Caco-2 (cell line): ENCODE measurements at regions not wholly inside any gene's neighbourhood (a gene's known extent, or its start where the extent isn't known, plus 50 kb on each side); places are given as distances from the start of the nearest gene placed in this dataset.

Source experiments
- BruUV-seq: library from RNA; stranded (reverse); fragments of 400-500 nt; replicated peaks from 2 replicates; lab custom pipeline; 2021; lab: Mats Ljungman, UMichigan
- CTCF ChIA-PET: fragments of 300-600 bp; sonication (Branson Sonifier 250); formaldehyde crosslinking; loops from one replicate; lab custom pipeline; 2022; ENCODE audit warnings: antibody characterized with exemption; lab: Charles Lee
- POLR2A ChIA-PET: fragments of 300-600 bp; sonication (Branson Sonifier 250); formaldehyde crosslinking; loops from one replicate; lab custom pipeline; 2022; ENCODE audit warnings: antibody characterized with exemption; lab: Charles Lee
- DNase-seq, 2 experiments: peaks; one replicate each; pipeline versions ENCODE4 v3.0.0 to v3.0.0-alpha.2; 2020 to 2022
- H3K27me3 ChIP-seq: replicated peaks from 2 replicates; pipeline ENCODE4 v1.6.0; 2011; ENCODE audit warnings: low read length; ENCODE audit not compliant: control insufficient read depth, insufficient read depth
- H3K36me3 ChIP-seq: 2 replicates; pipeline ENCODE4 v1.5.1; 2011; ENCODE audit warnings: low read length; ENCODE audit not compliant: control insufficient read depth, insufficient read depth
- H3K4me1 ChIP-seq: fragments of 250-450 bp; sonication (Bioruptor Pico); 2 replicates; pipeline ENCODE4 v1.5.1; 2020; ENCODE audit warnings: mild to moderate bottlenecking
- H3K4me3 ChIP-seq: 2 replicates; pipeline ENCODE4 v1.5.1; 2011; ENCODE audit warnings: low read depth, mild to moderate bottlenecking, control low read depth, low read length
- H3K9me3 ChIP-seq: fragments of 250-450 bp; sonication (Bioruptor Pico); 2 replicates; pipeline ENCODE4 v1.5.1; 2020; ENCODE audit warnings: mild to moderate bottlenecking, moderate library complexity
- H3K27ac Mint-ChIP-seq: one replicate; pipeline ENCODE4 v1.8.0; 2022; ENCODE audit warnings: mixed read lengths; ENCODE audit not compliant: unreplicated experiment
- H3K27me3 Mint-ChIP-seq: one replicate; pipeline ENCODE4 v1.8.0; 2022; ENCODE audit warnings: mixed read lengths; ENCODE audit not compliant: insufficient read depth, unreplicated experiment
- H3K36me3 Mint-ChIP-seq: one replicate; pipeline ENCODE4 v1.8.0; 2022; ENCODE audit warnings: mild to moderate bottlenecking, mixed read lengths; ENCODE audit not compliant: insufficient read depth, unreplicated experiment
- H3K4me1 Mint-ChIP-seq: one replicate; pipeline ENCODE4 v1.8.0; 2022; ENCODE audit warnings: low read depth, mixed read lengths; ENCODE audit not compliant: unreplicated experiment
- H3K4me3 Mint-ChIP-seq: one replicate; pipeline ENCODE4 v1.8.0; 2022; ENCODE audit warnings: mild to moderate bottlenecking, moderate library complexity, mixed read lengths; ENCODE audit not compliant: unreplicated experiment
- H3K9me3 Mint-ChIP-seq: one replicate; pipeline ENCODE4 v1.8.0; 2022; ENCODE audit warnings: mixed read lengths; ENCODE audit not compliant: unreplicated experiment
- intact Hi-C: fragments of 100-400 bp; cut with micrococcal nuclease; formaldehyde crosslinking; loops from one replicate; pipeline ENCODE4 v1.10.0; 2022; ENCODE audit not compliant: unreplicated experiment
- TF ChIP-seq, protein P1 (sequence below), 2 experiments: fragments of 200-600 bp in 1 of 2; IDR thresholded peaks; 1 replicate in 1 of 2; 2 replicates in 1 of 2; pipeline versions ENCODE4 v1.5.1 to v1.8.0; 2011 to 2022; ENCODE audit warnings: antibody characterized with exemption in 1 of 2, control low read depth in 1 of 2, inconsistent platforms in 1 of 2, low read depth in 1 of 2, low read length in 1 of 2, mild to moderate bottlenecking in 1 of 2, moderate library complexity in 1 of 2; ENCODE audit not compliant: insufficient read depth in 1 of 2, severe bottlenecking in 1 of 2, unreplicated experiment in 1 of 2

DNA sequence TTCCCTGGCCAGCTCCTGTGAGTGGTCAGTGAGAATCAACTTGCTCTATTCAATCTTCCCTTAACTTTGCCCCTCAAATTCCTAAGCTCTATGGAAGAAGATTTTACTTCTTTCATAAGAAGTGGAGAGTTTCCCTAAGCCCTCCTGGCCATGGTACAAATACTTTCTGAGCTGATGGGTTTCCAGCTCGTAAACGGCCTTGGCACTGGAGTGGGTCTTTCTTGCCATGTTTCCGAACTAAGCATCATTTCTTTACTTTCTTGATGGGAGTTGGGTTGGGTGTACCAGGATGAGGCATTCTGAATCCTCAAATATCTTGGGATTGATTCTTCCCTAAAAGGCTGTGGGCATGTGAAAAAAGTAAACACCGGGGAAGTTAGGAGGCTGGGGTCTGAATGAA lies 72.5 kb downstream of the ACKR3 start:
- no peak overlapping the region for H3K4me3 Mint-ChIP-seq
- H3K9me3 ChIP-seq = no peaks in the 10 kb centered on the region
- intact Hi-C loops = no loop called here
- no peak for DNase-seq
- TF ChIP-seq, protein P1, sequence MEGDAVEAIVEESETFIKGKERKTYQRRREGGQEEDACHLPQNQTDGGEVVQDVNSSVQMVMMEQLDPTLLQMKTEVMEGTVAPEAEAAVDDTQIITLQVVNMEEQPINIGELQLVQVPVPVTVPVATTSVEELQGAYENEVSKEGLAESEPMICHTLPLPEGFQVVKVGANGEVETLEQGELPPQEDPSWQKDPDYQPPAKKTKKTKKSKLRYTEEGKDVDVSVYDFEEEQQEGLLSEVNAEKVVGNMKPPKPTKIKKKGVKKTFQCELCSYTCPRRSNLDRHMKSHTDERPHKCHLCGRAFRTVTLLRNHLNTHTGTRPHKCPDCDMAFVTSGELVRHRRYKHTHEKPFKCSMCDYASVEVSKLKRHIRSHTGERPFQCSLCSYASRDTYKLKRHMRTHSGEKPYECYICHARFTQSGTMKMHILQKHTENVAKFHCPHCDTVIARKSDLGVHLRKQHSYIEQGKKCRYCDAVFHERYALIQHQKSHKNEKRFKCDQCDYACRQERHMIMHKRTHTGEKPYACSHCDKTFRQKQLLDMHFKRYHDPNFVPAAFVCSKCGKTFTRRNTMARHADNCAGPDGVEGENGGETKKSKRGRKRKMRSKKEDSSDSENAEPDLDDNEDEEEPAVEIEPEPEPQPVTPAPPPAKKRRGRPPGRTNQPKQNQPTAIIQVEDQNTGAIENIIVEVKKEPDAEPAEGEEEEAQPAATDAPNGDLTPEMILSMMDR (IDR thresholded peaks at IDR 0.05; ENCODE audit: insufficient read depth in 1 of 2, low read depth in 1 of 2, low read length in 1 of 2, severe bottlenecking in 1 of 2, unreplicated experiment in 1 of 2) = no peak
- H3K27ac Mint-ChIP-seq = no peak overlapping the region
- H3K4me3 ChIP-seq = no peak overlapping the region
- H3K4me1 ChIP-seq = no peaks in the 10 kb centered on the region
- no peaks in the 10 kb centered on the region for H3K27me3 ChIP-seq
- no peaks in the 10 kb centered on the region for H3K4me1 Mint-ChIP-seq
- ChIA-PET CTCF (no interaction called here), POLR2A (no interaction called here)
- no peaks in the 10 kb centered on the region for H3K36me3 Mint-ChIP-seq
- H3K27me3 Mint-ChIP-seq = no peaks in the 10 kb centered on the region
- H3K36me3 ChIP-seq = no peaks in the 10 kb centered on the region
- no TSS peak for BruUV-seq
- peaks cover 16% of the 10 kb centered on the region for H3K9me3 Mint-ChIP-seq

DNA sequence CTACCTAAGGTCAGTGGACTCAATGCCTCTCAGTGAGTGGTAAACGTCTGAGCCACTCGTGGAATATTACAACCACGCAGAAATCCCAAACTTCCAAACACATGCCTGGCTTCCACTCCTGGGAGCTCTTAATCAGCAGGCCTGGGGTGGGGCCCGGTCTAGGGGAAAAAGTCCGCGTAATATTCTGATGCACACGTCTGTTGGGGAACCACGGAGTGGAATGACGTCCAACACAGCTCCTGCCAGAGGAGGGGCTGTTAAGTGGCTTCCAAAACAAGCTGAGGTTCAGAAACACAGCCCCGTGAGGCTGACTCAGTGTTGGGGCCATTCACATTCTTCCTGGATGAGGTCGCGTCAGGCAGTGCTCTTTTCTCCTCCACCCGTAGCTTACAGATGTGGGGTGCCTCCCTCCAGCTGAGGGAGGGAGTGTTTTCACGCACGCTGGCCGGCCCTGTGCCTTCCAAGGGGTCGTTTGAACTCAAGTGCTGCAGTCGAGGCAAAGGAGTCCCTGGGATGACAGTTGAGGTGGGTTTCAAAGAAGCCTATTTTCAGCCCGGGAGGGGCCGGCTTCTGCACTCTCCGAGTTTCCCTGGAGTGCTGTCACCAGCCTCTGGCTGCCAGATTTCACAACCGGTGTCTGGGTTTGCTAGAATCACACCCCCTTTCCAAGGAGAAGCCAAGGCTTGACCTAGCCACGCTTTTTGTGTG lies 73.1 kb downstream of the ACKR3 start:
- ChIA-PET CTCF (no interaction called here), POLR2A (no interaction called here)
- Histone ChIP-seq H3K4me3 (no peak overlapping the region), H3K36me3 (no peaks in the 10 kb centered on the region), H3K4me1 (no peaks in the 10 kb centered on the region), H3K27me3 (no peaks in the 10 kb centered on the region), H3K9me3 (no peaks in the 10 kb centered on the region)
- Mint-ChIP-seq H3K4me3 (no peak overlapping the region), H3K36me3 (no peaks in the 10 kb centered on the region), H3K27me3 (no peaks in the 10 kb centered on the region), H3K9me3 (peaks cover 16% of the 10 kb centered on the region), H3K27ac (no peak overlapping the region), H3K4me1 (no peaks in the 10 kb centered on the region)
- BruUV-seq = no TSS peak
- TF ChIP-seq, protein P1 (IDR thresholded peaks at IDR 0.05; ENCODE audit: insufficient read depth in 1 of 2, low read depth in 1 of 2, low read length in 1 of 2, severe bottlenecking in 1 of 2, unreplicated experiment in 1 of 2) = no peak
- DNase-seq = no peak
- intact Hi-C loops = no loop called here

DNA sequence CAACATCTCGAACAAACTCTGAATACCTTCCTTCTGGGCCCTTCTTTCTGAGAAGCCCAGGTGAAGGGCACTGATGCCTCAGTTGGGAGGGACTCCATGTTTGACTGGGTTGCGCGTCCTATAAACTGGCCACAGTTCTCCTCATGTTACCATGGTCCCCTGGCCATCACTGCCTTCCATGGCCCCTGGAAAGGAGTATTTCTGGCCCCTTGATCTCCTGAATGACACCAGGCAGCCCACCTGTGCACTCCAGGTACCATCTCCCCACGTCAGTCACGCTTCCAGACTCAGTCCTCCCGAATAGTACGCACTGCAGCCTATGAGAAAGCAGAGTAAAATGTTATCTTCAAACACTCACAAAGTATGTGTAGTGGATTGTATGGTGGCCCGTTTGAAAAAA lies 73.9 kb downstream of the ACKR3 start:
- ChIA-PET POLR2A (no interaction called here), CTCF (no interaction called here)
- no peak overlapping the region for H3K4me3 ChIP-seq
- H3K27me3 ChIP-seq = no peaks in the 10 kb centered on the region
- Mint-ChIP-seq H3K4me1 (no peaks in the 10 kb centered on the region), H3K4me3 (no peak overlapping the region), H3K27ac (no peak overlapping the region), H3K9me3 (peaks cover 10% of the 10 kb centered on the region), H3K36me3 (no peaks in the 10 kb centered on the region), H3K27me3 (no peaks in the 10 kb centered on the region)
- H3K4me1 ChIP-seq = no peaks in the 10 kb centered on the region
- H3K36me3 ChIP-seq = no peaks in the 10 kb centered on the region
- no peaks in the 10 kb centered on the region for H3K9me3 ChIP-seq
- BruUV-seq = no TSS peak
- intact Hi-C loops = no loop called here
- DNase-seq = no peak
- TF ChIP-seq, protein P1 (IDR thresholded peaks at IDR 0.05; ENCODE audit: insufficient read depth in 1 of 2, low read depth in 1 of 2, low read length in 1 of 2, severe bottlenecking in 1 of 2, unreplicated experiment in 1 of 2) = no peak
